WTC11 (cell line): ENCODE measurements at regions not wholly inside any gene's neighbourhood (a gene's known extent, or its start where the extent isn't known, plus 50 kb on each side); places are given as distances from the start of the nearest gene placed in this dataset.

Experiments
- ATAC-seq: fragments of 200-7000 bp; cut with Tn5 transposase; 2 replicates; pipeline ENCODE4 v1.10.0; 2021; ENCODE audit warnings: mild to moderate bottlenecking, moderate library complexity
- CTCF ChIA-PET: fragments of 300-600 bp; sonication (Branson Sonifier 250); formaldehyde crosslinking; loops from one replicate; lab custom pipeline; 2021; ENCODE audit warnings: antibody characterized with exemption; lab: Charles Lee
- POLR2A ChIA-PET: fragments of 350-600 bp; sonication (Branson Sonifier 250); formaldehyde crosslinking; loops from one replicate; lab custom pipeline; 2021; ENCODE audit warnings: antibody characterized with exemption; lab: Charles Lee
- DNase-seq: peaks from one replicate; pipeline ENCODE4 v3.0.0; 2021; ENCODE audit warnings: low spot score
- H3K27ac Mint-ChIP-seq: 2 replicates; pipeline ENCODE4 v1.8.0; 2021; ENCODE audit warnings: mixed read lengths
- H3K27me3 Mint-ChIP-seq: 2 replicates; pipeline ENCODE4 v1.8.0; 2021; ENCODE audit warnings: low read depth, mild to moderate bottlenecking, moderate library complexity, mixed read lengths
- H3K36me3 Mint-ChIP-seq: 2 replicates; pipeline ENCODE4 v1.8.0; 2021; ENCODE audit warnings: mixed read lengths
- H3K4me1 Mint-ChIP-seq: 2 replicates; pipeline ENCODE4 v1.8.0; 2022; ENCODE audit warnings: mixed read lengths
- H3K4me3 Mint-ChIP-seq: 2 replicates; pipeline ENCODE4 v1.8.0; 2021; ENCODE audit warnings: mild to moderate bottlenecking, moderate library complexity, mixed read lengths
- H3K9me3 Mint-ChIP-seq: 2 replicates; pipeline ENCODE4 v1.8.0; 2021; ENCODE audit warnings: mixed read lengths
- ESRRA ChIP-seq: sonication (generic); formaldehyde crosslinking; IDR thresholded peaks from 2 replicates; pipeline ENCODE4 v1.8.1; 2022; ENCODE audit warnings: mild to moderate bottlenecking, missing genetic modification reagents, borderline replicate concordance
- GTF2I ChIP-seq: fragments of 250-450 bp; sonication (Bioruptor Pico); conservative IDR thresholded peaks from 2 replicates; pipeline ENCODE4 v1.4.0; 2021; ENCODE audit warnings: mild to moderate bottlenecking
- MXD4 ChIP-seq: fragments of 250-450 bp; sonication (Bioruptor Pico); IDR thresholded peaks from 2 replicates; pipeline ENCODE4 v1.8.0; 2021; ENCODE audit warnings: mild to moderate bottlenecking, moderate library complexity, borderline replicate concordance
- NR1H2 ChIP-seq: sonication (generic); formaldehyde crosslinking; IDR thresholded peaks from 2 replicates; pipeline ENCODE4 v1.9.0; 2021; ENCODE audit warnings: mild to moderate bottlenecking, moderate library complexity, missing genetic modification reagents
- ZNF121 ChIP-seq: sonication (generic); formaldehyde crosslinking; IDR thresholded peaks from 2 replicates; pipeline ENCODE4 v1.8.0; 2023; ENCODE audit warnings: missing genetic modification reagents
- ZNF423 ChIP-seq: fragments of 250-450 bp; sonication (Bioruptor Pico); IDR thresholded peaks from 2 replicates; pipeline ENCODE4 v2.1.2; 2022; ENCODE audit warnings: mild to moderate bottlenecking, moderate library complexity
- ZNF671 ChIP-seq: fragments of 250-450 bp; sonication (Bioruptor Pico); IDR thresholded peaks from 2 replicates; pipeline ENCODE4 v1.8.0; 2021; ENCODE audit warnings: mild to moderate bottlenecking
- TF ChIP-seq, protein P1 (sequence below): sonication (generic); formaldehyde crosslinking; IDR thresholded peaks from 2 replicates; pipeline ENCODE4 v1.8.1; 2022; ENCODE audit warnings: missing genetic modification reagents, borderline replicate concordance
- TF ChIP-seq, protein P2 (sequence below): sonication (generic); formaldehyde crosslinking; IDR thresholded peaks from 2 replicates; pipeline ENCODE4 v1.8.0; 2022; ENCODE audit warnings: mild to moderate bottlenecking, missing genetic modification reagents
- TF ChIP-seq, protein P3 (sequence below): sonication (generic); formaldehyde crosslinking; IDR thresholded peaks from 2 replicates; pipeline ENCODE4 v1.8.1; 2023; ENCODE audit warnings: mild to moderate bottlenecking, moderate library complexity, missing genetic modification reagents
- TF ChIP-seq, protein P4 (sequence below): sonication (generic); formaldehyde crosslinking; IDR thresholded peaks from 2 replicates; pipeline ENCODE4 v1.8.1; 2023; ENCODE audit warnings: mild to moderate bottlenecking, missing genetic modification reagents
- TF ChIP-seq, protein P5 (sequence below): sonication (generic); formaldehyde crosslinking; IDR thresholded peaks from 2 replicates; pipeline ENCODE4 v1.8.1; 2022; ENCODE audit warnings: low read depth, missing genetic modification reagents, borderline replicate concordance
- TF ChIP-seq, protein P6 (sequence below): sonication (generic); formaldehyde crosslinking; IDR thresholded peaks from 2 replicates; pipeline ENCODE4 v1.8.1; 2023; ENCODE audit warnings: mild to moderate bottlenecking, missing genetic modification reagents, moderate library complexity
- TF ChIP-seq, protein P7 (sequence below): sonication (generic); formaldehyde crosslinking; IDR thresholded peaks from 2 replicates; pipeline ENCODE4 v1.8.0; 2023; ENCODE audit warnings: missing genetic modification reagents
- TF ChIP-seq, protein P8 (sequence below): sonication (generic); formaldehyde crosslinking; IDR thresholded peaks from 2 replicates; pipeline ENCODE4 v1.8.1; 2022; ENCODE audit warnings: low read depth, mild to moderate bottlenecking, moderate library complexity, missing genetic modification reagents, borderline replicate concordance

DNA sequence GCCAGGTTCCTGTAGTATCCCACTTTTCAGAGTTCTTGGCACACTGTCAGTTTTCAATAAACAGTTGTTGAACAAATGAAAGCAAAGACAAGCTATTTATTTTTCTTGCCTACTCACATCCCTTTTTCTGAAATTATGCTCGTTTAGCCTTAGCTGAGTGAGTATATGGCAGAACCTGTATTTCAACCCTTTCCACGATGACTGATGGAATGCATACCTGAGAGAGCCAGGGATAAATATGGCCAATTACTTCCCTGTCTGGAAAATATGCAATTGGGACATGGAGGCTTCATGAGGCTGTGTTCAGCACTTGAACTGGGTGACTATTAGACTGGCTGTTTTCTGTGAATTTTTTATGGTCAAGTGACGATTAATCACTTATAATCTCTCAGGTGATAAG is 144.5 kb upstream of the POT1 start:
- H3K27ac Mint-ChIP-seq = no peak overlapping the region
- TF ChIP-seq, protein P1, sequence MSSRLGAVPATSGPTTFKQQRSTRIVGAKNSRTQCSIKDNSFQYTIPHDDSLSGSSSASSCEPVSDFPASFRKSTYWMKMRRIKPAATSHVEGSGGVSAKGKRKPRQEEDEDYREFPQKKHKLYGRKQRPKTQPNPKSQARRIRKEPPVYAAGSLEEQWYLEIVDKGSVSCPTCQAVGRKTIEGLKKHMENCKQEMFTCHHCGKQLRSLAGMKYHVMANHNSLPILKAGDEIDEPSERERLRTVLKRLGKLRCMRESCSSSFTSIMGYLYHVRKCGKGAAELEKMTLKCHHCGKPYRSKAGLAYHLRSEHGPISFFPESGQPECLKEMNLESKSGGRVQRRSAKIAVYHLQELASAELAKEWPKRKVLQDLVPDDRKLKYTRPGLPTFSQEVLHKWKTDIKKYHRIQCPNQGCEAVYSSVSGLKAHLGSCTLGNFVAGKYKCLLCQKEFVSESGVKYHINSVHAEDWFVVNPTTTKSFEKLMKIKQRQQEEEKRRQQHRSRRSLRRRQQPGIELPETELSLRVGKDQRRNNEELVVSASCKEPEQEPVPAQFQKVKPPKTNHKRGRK (CRISPR knock-in tag) = no peak
- TF ChIP-seq NR1H2 (CRISPR knock-in tag) = no peak
- TF ChIP-seq, protein P2, sequence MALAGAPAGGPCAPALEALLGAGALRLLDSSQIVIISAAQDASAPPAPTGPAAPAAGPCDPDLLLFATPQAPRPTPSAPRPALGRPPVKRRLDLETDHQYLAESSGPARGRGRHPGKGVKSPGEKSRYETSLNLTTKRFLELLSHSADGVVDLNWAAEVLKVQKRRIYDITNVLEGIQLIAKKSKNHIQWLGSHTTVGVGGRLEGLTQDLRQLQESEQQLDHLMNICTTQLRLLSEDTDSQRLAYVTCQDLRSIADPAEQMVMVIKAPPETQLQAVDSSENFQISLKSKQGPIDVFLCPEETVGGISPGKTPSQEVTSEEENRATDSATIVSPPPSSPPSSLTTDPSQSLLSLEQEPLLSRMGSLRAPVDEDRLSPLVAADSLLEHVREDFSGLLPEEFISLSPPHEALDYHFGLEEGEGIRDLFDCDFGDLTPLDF (CRISPR knock-in tag) = no peak
- TF ChIP-seq ESRRA = no peak
- TF ChIP-seq, protein P3, sequence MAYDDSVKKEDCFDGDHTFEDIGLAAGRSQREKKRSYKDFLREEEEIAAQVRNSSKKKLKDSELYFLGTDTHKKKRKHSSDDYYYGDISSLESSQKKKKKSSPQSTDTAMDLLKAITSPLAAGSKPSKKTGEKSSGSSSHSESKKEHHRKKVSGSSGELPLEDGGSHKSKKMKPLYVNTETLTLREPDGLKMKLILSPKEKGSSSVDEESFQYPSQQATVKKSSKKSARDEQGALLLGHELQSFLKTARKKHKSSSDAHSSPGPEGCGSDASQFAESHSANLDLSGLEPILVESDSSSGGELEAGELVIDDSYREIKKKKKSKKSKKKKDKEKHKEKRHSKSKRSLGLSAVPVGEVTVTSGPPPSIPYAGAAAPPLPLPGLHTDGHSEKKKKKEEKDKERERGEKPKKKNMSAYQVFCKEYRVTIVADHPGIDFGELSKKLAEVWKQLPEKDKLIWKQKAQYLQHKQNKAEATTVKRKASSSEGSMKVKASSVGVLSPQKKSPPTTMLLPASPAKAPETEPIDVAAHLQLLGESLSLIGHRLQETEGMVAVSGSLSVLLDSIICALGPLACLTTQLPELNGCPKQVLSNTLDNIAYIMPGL = no peak
- no peak for TF ChIP-seq ZNF423 (CRISPR knock-in tag)
- no peak for TF ChIP-seq ZNF671 (CRISPR knock-in tag)
- TF ChIP-seq, protein P4, sequence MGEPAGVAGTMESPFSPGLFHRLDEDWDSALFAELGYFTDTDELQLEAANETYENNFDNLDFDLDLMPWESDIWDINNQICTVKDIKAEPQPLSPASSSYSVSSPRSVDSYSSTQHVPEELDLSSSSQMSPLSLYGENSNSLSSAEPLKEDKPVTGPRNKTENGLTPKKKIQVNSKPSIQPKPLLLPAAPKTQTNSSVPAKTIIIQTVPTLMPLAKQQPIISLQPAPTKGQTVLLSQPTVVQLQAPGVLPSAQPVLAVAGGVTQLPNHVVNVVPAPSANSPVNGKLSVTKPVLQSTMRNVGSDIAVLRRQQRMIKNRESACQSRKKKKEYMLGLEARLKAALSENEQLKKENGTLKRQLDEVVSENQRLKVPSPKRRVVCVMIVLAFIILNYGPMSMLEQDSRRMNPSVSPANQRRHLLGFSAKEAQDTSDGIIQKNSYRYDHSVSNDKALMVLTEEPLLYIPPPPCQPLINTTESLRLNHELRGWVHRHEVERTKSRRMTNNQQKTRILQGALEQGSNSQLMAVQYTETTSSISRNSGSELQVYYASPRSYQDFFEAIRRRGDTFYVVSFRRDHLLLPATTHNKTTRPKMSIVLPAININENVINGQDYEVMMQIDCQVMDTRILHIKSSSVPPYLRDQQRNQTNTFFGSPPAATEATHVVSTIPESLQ = no peak
- TF ChIP-seq, protein P5, sequence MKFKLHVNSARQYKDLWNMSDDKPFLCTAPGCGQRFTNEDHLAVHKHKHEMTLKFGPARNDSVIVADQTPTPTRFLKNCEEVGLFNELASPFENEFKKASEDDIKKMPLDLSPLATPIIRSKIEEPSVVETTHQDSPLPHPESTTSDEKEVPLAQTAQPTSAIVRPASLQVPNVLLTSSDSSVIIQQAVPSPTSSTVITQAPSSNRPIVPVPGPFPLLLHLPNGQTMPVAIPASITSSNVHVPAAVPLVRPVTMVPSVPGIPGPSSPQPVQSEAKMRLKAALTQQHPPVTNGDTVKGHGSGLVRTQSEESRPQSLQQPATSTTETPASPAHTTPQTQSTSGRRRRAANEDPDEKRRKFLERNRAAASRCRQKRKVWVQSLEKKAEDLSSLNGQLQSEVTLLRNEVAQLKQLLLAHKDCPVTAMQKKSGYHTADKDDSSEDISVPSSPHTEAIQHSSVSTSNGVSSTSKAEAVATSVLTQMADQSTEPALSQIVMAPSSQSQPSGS (CRISPR knock-in tag) = no peak
- TF ChIP-seq, all 79 proteins: peak for 0
- Mint-ChIP-seq H3K9me3 (peaks cover 12% of the 10 kb centered on the region), H3K27me3 (no peaks in the 10 kb centered on the region; the same call in 1 of the 2 replicates), H3K4me1 (no peaks in the 10 kb centered on the region), H3K4me3 (no peak overlapping the region), H3K36me3 (no peaks in the 10 kb centered on the region)
- ATAC-seq (no peak), DNase-seq (no peak)
- POLR2A ChIA-PET = no interaction called here
- CTCF ChIA-PET = no interaction called here

DNA sequence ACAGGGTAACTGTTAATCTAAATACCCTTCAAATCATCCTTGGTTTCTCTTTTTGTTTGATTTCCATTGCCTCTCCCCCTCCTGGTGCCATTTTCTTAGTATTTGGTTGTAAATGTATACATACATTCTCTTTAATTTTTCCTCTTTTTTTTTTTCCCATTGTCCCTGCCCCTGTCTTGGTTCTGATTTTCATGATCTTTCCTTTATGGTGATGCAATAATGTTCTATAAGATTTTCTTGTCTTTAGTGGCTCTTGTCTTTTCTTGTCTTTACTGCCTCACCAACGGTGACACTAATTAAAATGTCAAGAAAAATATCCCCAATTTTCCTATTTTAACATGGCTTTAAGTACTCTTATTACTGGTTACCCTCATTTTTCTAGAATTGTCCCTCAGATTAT is 135.9 kb upstream of the POT1 start:
- POLR2A ChIA-PET = no interaction called here
- TF ChIP-seq, protein P6, sequence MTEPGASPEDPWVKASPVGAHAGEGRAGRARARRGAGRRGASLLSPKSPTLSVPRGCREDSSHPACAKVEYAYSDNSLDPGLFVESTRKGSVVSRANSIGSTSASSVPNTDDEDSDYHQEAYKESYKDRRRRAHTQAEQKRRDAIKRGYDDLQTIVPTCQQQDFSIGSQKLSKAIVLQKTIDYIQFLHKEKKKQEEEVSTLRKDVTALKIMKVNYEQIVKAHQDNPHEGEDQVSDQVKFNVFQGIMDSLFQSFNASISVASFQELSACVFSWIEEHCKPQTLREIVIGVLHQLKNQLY (CRISPR knock-in tag) = no peak
- TF ChIP-seq MXD4 (CRISPR knock-in tag) (no peak), ZNF121 (no peak), NR1H2 (CRISPR knock-in tag) (no peak), GTF2I (CRISPR knock-in tag) (no peak)
- TF ChIP-seq, protein P7, sequence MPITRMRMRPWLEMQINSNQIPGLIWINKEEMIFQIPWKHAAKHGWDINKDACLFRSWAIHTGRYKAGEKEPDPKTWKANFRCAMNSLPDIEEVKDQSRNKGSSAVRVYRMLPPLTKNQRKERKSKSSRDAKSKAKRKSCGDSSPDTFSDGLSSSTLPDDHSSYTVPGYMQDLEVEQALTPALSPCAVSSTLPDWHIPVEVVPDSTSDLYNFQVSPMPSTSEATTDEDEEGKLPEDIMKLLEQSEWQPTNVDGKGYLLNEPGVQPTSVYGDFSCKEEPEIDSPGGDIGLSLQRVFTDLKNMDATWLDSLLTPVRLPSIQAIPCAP (CRISPR knock-in tag) = no peak
- TF ChIP-seq, protein P8, sequence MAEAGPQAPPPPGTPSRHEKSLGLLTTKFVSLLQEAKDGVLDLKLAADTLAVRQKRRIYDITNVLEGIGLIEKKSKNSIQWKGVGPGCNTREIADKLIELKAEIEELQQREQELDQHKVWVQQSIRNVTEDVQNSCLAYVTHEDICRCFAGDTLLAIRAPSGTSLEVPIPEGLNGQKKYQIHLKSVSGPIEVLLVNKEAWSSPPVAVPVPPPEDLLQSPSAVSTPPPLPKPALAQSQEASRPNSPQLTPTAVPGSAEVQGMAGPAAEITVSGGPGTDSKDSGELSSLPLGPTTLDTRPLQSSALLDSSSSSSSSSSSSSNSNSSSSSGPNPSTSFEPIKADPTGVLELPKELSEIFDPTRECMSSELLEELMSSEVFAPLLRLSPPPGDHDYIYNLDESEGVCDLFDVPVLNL = no peak
- TF ChIP-seq, all 79 proteins: peak for 0
- H3K36me3 Mint-ChIP-seq = no peaks in the 10 kb centered on the region
- H3K27me3 Mint-ChIP-seq = peaks cover 3% of the 10 kb centered on the region; the same call in 1 of the 2 replicates
- peaks cover 7% of the 10 kb centered on the region; the same call in 1 of the 2 replicates for H3K4me1 Mint-ChIP-seq
- DNase-seq (no peak), ATAC-seq (no peak)
- H3K4me3 Mint-ChIP-seq = no peak overlapping the region
- peaks cover 9% of the 10 kb centered on the region for H3K9me3 Mint-ChIP-seq
- CTCF ChIA-PET = no interaction called here
- H3K27ac Mint-ChIP-seq = no peak overlapping the region
